ENCODE measurements at regions not wholly inside any gene's neighbourhood (a gene's known extent, or its start where the extent isn't known, plus 50 kb on each side); places are given as distances from the start of the nearest gene placed in this dataset.

DNA sequence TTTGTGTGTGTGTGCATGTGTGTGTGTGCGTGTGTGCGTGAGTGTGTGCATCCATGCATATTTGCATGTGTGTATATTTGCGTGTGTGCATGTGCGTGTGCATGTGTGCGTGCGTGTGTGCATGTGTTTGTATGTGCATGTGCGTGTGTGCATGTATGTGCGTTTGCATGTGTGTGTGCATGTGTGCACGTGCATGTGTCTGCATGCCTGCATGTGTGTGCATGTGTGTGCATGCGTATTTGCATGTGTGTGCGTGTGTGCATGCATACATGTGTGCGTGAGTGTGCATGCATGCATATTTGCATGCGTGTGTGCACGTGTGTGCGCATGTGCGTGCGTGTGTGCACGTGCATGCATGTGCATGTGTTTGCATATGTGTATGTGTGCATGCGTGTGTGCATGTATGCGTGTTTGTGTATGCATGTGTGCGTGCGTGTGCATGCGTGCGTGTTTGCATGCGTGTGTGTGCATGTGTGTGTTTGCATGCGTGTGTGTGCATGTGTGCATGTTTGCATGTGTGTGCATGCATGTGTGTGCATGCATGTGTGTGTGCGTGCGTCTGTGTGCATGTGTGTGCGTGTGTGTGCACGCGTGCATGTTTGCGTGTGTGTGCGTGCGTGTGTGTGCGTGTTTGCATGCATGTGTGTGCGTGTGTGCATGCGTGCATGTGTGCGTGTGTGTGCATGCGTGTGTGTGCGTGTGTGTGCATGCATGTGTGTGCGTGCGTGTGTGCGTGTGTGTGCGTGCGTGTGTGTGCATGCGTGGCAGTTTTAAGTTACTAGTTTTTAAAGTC lies 57.7 kb upstream of the SMOC2 start:
- no TSS peak for BruUV-seq (replicated peaks)
- POLR2A ChIA-PET (ENCODE audit: unreplicated experiment): no interaction called here
- WGBS, 2 experiments (ENCODE audit: extremely low coverage in 2 of 2, insufficient read length in 1 of 2): 91% methylated on average over 29 of the region's 46 CpGs; no CpG with 5 or more reads in 1 of the 2 experiments

More for the DNA sequence above, 57.7 kb upstream of the SMOC2 start:
- Histone ChIP-seq H3K9ac (ENCODE audit: low read depth, low read length) (no peak overlapping the region), H2BK15ac (ENCODE audit: low read depth, low read length) (no peak overlapping the region), H2AFZ (replicated peaks; ENCODE audit: low read length, poor library complexity) (peak overlapping the region; percentile 58), H3K4ac (ENCODE audit: low read depth, low read length) (no peak overlapping the region), H4K20me1 (ENCODE audit: insufficient read depth, low read length) (no peaks in the 10 kb centered on the region), H3K14ac (replicated peaks; ENCODE audit: low read depth, low read length) (no peak overlapping the region), H3K9me3 (ENCODE audit: control insufficient read depth, insufficient read depth, low read length) (peaks cover 62% of the 10 kb centered on the region), H3K4me1 (ENCODE audit: control insufficient read depth, insufficient read depth, low read length) (no peaks in the 10 kb centered on the region), H3K36me3 (ENCODE audit: control insufficient read depth, insufficient read depth, low read length) (no peaks in the 10 kb centered on the region), H2BK5ac (ENCODE audit: low read depth, low read length, poor library complexity, severe bottlenecking) (no peak overlapping the region), H4K91ac (ENCODE audit: insufficient read depth, low read depth, low read length) (no peak overlapping the region), H2AK9ac (replicated peaks; ENCODE audit: low read depth, low read length, poor library complexity) (no peak overlapping the region), H3K27ac (ENCODE audit: insufficient read depth, low read length) (no peak overlapping the region), H3K23ac (ENCODE audit: low read depth, low read length) (no peak overlapping the region), H3K4me3 (ENCODE audit: insufficient read depth, low read depth, low read length) (no peak overlapping the region), H3K27me3 (ENCODE audit: control insufficient read depth, insufficient read depth, low read length) (no peaks in the 10 kb centered on the region), H3K56ac (ENCODE audit: extremely low read depth, insufficient read depth, low read length) (no peak overlapping the region), H3K18ac (ENCODE audit: low read depth, low read length) (no peak overlapping the region), H4K5ac (ENCODE audit: low read depth, low read length) (no peak overlapping the region), H2BK20ac (ENCODE audit: low read depth, low read length) (no peak overlapping the region), H4K8ac (ENCODE audit: low read depth in 2 of 2, low read length in 2 of 2) (no peak overlapping the region), H3K9me1 (ENCODE audit: insufficient read depth, low read length) (no peaks in the 10 kb centered on the region), H2AK5ac (ENCODE audit: low read depth, low read length) (no peak overlapping the region), H3K79me1 (ENCODE audit: low read depth in 1 of 2, low read length in 2 of 2) (no peaks in the 10 kb centered on the region), H2BK120ac (ENCODE audit: low read depth, low read length) (no peak overlapping the region), H3K4me2 (ENCODE audit: low read depth, low read length) (no peak overlapping the region)
- intact Hi-C loops (cut with micrococcal nuclease) (no loop called here), dilution Hi-C loops (cut with HindIII; ENCODE audit: low sequenced_read_pairs, unreplicated experiment) (no loop called here), in situ Hi-C loops (cut with MboI; ENCODE audit: low sequenced_read_pairs) (no loop called here)
- DNase-seq: no peak
- no peak for ATAC-seq (ENCODE audit: low read depth)
- CTCF ChIA-PET: no interaction called here
- TF ChIP-seq CHD1 (IDR thresholded peaks at IDR 0.05; ENCODE audit: low read depth, low read length): no peak
- no peak for TF ChIP-seq RAD21 (IDR thresholded peaks at IDR 0.05; ENCODE audit: low read length)
- no peak for TF ChIP-seq CEBPB (IDR thresholded peaks at IDR 0.05; ENCODE audit: low read depth, low read length)
- TF ChIP-seq MAFK (IDR thresholded peaks at IDR 0.05; ENCODE audit: low read depth, low read length): no peak
- TF ChIP-seq MXI1 (IDR thresholded peaks at IDR 0.05; ENCODE audit: borderline replicate concordance, low read depth, low read length): no peak
- no peak for TF ChIP-seq RFX5 (IDR thresholded peaks at IDR 0.05; ENCODE audit: low read depth, low read length)
- TF ChIP-seq, protein P1, sequence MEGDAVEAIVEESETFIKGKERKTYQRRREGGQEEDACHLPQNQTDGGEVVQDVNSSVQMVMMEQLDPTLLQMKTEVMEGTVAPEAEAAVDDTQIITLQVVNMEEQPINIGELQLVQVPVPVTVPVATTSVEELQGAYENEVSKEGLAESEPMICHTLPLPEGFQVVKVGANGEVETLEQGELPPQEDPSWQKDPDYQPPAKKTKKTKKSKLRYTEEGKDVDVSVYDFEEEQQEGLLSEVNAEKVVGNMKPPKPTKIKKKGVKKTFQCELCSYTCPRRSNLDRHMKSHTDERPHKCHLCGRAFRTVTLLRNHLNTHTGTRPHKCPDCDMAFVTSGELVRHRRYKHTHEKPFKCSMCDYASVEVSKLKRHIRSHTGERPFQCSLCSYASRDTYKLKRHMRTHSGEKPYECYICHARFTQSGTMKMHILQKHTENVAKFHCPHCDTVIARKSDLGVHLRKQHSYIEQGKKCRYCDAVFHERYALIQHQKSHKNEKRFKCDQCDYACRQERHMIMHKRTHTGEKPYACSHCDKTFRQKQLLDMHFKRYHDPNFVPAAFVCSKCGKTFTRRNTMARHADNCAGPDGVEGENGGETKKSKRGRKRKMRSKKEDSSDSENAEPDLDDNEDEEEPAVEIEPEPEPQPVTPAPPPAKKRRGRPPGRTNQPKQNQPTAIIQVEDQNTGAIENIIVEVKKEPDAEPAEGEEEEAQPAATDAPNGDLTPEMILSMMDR (conservative IDR thresholded peaks at IDR 0.05; ENCODE audit: low read depth, low read length): no peak
- no peak for TF ChIP-seq POLR2A (IDR thresholded peaks at IDR 0.05; ENCODE audit: low read depth, low read length)
- TF ChIP-seq MAZ (IDR thresholded peaks at IDR 0.05; ENCODE audit: borderline replicate concordance, low read depth, low read length): no peak
- TF ChIP-seq, protein P2, sequence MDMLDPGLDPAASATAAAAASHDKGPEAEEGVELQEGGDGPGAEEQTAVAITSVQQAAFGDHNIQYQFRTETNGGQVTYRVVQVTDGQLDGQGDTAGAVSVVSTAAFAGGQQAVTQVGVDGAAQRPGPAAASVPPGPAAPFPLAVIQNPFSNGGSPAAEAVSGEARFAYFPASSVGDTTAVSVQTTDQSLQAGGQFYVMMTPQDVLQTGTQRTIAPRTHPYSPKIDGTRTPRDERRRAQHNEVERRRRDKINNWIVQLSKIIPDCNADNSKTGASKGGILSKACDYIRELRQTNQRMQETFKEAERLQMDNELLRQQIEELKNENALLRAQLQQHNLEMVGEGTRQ (IDR thresholded peaks at IDR 0.05; ENCODE audit: low read depth, low read length): no peak
- TF ChIP-seq SMC3 (IDR thresholded peaks at IDR 0.05; ENCODE audit: low read depth, low read length): no peak
- TF ChIP-seq BHLHE40 (IDR thresholded peaks at IDR 0.05; ENCODE audit: low read depth, low read length): no peak
- TF ChIP-seq, protein P3, sequence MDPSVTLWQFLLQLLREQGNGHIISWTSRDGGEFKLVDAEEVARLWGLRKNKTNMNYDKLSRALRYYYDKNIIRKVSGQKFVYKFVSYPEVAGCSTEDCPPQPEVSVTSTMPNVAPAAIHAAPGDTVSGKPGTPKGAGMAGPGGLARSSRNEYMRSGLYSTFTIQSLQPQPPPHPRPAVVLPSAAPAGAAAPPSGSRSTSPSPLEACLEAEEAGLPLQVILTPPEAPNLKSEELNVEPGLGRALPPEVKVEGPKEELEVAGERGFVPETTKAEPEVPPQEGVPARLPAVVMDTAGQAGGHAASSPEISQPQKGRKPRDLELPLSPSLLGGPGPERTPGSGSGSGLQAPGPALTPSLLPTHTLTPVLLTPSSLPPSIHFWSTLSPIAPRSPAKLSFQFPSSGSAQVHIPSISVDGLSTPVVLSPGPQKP (IDR thresholded peaks at IDR 0.05; ENCODE audit: borderline replicate concordance, low read depth, low read length): no peak
- no peak for TF ChIP-seq RCOR1 (IDR thresholded peaks at IDR 0.05; ENCODE audit: insufficient replicate concordance, low read length)
- no peak for TF ChIP-seq FOS (IDR thresholded peaks at IDR 0.05; ENCODE audit: low read depth, low read length)
